ENCODE measurements at regions not wholly inside any gene's neighbourhood (a gene's known extent, or its start where the extent isn't known, plus 50 kb on each side); places are given as distances from the start of the nearest gene placed in this dataset.
A peak's percentile ranks its signal among the peaks of the same experiment; 100 is the strongest.

- no peak for DNase-seq
These were observed 62.5 kb upstream of the SIM2 start for GRCh38 chr21:36636439-36636838.

DNA sequence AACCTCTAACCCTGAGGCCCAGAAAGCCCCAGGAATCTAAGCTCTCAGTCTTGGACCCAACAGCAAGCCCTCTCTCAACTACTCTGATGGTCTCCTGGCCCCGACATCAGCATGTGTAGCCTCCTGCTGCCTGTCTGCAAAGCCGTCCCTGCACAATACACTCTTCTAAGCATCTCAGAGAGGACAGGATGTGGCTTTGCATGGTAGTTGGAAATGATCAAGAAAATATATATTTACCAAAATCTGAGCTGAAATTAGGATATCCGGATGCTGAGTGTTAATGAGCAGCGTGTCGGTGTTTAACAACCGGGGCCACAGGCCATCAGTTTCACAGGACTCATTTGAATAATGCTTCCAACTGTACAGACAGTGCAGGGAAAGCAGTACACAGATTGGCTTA, 59.1 kb upstream of the SIM2 start:
- no peak for DNase-seq

DNA sequence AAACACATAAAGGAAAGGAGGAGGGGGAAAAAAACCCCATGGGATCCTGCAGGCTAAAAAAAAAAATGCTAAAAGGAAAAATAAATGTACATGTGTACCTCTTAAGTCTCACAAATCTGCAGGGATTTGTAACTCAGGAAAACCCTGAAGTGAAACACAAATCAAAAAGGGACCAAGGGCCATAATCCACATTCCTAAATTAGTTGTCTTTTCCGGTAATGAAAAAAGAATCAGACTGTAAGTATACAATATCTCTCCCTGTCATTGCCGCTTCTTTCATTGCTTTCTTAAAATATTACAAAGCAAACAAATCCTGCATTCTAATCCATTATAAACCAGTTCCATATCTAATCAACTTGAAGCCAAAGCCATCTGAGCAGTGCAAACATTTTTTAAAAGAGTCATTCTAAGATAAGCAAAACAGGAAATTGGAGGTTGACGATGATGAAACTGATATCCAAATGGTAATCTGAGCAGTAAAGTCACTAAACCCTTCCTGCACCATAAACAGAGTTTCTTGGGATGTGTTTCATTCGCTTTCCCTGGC, 58.7 kb upstream of the SIM2 start:
- DNase-seq = no peak

DNA sequence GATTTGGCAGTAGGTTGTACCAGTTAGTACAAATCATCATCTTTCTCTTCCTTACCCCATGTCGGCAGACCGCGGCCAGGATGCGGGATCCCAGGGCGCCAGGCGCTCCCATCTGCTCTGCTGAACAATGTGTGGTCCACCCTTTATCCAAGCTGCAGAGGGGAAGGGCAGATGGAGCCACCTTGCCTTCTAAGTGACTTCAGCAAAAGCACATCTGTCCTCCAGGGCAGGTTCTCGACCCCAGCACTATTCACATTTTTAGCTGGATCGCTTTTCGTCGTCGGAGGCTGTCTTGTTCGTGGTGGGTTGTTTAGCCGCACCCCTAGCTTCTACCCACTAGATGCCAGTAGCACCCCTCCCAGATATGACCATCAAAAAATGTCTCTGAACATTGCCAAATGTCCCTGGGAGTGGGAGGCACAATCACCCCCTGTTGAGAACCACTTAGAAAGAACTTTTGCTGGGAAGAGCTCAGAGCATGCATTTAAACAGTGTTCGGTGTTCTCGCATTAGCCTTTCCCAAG, 58.1 kb upstream of the SIM2 start:
- DNase-seq = no peak

GRCh38 chr21:36641346-36641745, 57.6 kb upstream of the SIM2 start:
- no peak for DNase-seq

GRCh38 chr21:36641886-36642285, 57.0 kb upstream of the SIM2 start:
- no peak for DNase-seq

- no peak for DNase-seq
These were observed 56.1 kb upstream of the SIM2 start for GRCh38 chr21:36642777-36643176.

- DNase-seq = no peak
These were observed 55.3 kb upstream of the SIM2 start for GRCh38 chr21:36643374-36644250.

GRCh38 chr21:36646011-36646410, 52.9 kb upstream of the SIM2 start:
- no peak for DNase-seq

DNA sequence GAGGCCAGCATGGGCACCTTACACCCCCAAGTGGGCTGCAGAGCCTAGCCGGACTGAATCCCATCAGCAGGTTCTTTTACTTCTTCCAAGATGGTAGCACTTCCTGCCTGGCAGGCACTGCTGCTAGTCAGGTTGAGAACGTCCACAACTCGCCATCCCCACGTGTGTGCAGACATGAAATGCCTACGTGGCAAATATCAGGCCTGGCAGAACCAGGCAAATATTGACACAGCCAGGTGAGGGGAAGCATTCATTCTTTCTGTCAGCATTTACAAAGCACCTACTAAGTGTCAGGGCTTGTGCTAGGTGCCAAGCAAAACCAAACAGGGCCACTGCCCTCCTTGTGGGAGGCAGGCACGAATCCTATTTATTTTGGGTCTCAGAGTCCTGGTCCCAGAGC, 52.3 kb upstream of the SIM2 start:
- no peak for DNase-seq

DNA sequence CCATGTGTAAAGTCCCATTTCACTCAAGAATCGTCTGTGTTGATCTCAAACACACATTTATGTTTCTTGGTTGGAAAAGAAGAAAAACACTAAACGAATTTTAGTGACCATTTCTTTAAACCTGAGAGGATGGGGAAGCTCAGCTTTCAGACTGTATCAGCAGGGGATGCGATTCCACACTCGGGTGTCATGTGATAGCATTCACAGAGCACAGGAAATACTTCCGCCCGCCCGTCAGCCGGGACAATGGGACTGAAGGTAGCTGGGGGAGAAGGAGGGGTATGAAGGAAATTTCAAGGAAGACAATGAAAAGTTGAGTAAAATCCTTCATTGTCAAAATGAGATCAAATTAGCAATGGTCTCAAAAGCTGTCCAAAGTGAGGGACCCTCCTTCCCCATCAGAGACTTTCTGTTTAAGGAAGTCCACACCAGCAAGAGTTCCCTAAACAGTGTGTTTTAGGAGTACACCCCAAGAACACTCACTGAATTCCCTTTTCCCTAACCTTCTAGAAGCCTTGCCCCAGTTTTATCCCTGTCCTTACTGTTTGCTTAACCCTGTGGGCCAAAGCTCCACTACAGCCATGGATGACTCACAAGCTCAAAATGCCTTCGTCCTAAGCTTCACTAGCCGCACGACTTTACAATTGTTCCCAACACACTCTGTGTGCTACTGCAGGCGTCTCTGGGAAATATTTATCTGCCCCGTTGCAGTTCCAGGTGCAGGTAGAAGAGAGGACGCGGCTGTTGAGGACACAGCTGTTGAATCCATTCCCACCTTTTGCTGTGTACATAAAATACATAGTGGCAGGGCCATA, 51.4 kb upstream of the SIM2 start:
- DNase-seq = peak; percentile 41
